RWPE2 (cell line): ENCODE measurements at regions not wholly inside any gene's neighbourhood (a gene's known extent, or its start where the extent isn't known, plus 50 kb on each side); places are given as distances from the start of the nearest gene placed in this dataset.

Experiments
- ATAC-seq: fragments of 200-7000 bp; cut with Tn5 transposase; 3 replicates; pipeline ENCODE4 v1.9.1; 2021; ENCODE audit warnings: low read depth
- DNase-seq: peaks from one replicate; pipeline ENCODE4 v3.0.0-alpha.2; 2020; ENCODE audit warnings: low spot score
- H3K27ac ChIP-seq: fragments of 450-650 bp; 2 replicates; pipeline ENCODE4 v1.5.1; 2017; ENCODE audit warnings: mild to moderate bottlenecking; ENCODE audit not compliant: poor library complexity, severe bottlenecking
- H3K27me3 ChIP-seq: fragments of 250-450 bp; sonication (Bioruptor Pico); 2 replicates; pipeline ENCODE4 v1.5.1; 2021; ENCODE audit warnings: mild to moderate bottlenecking, moderate library complexity; ENCODE audit not compliant: insufficient read depth, poor library complexity, severe bottlenecking
- H3K36me3 ChIP-seq: fragments of 250-450 bp; sonication (Bioruptor Pico); 2 replicates; pipeline ENCODE4 v1.5.1; 2020; ENCODE audit warnings: low read depth, mild to moderate bottlenecking, moderate library complexity
- H3K4me1 ChIP-seq: fragments of 250-450 bp; sonication (Bioruptor Pico); 2 replicates; pipeline ENCODE4 v1.5.1; 2021; ENCODE audit warnings: mild to moderate bottlenecking, moderate library complexity; ENCODE audit not compliant: insufficient read depth, poor library complexity, severe bottlenecking
- H3K4me3 ChIP-seq: fragments of 250-450 bp; sonication (Bioruptor Pico); 2 replicates; pipeline ENCODE4 v1.5.1; 2021; ENCODE audit warnings: mild to moderate bottlenecking, moderate library complexity; ENCODE audit not compliant: severe bottlenecking
- H3K9me3 ChIP-seq: fragments of 250-450 bp; sonication (Bioruptor Pico); 2 replicates; pipeline ENCODE4 v1.5.1; 2021; ENCODE audit warnings: mild to moderate bottlenecking, moderate library complexity; ENCODE audit not compliant: severe bottlenecking
- TF ChIP-seq, protein P1 (sequence below): fragments of 450-650 bp; IDR thresholded peaks from one replicate; pipeline ENCODE4 v1.5.1; 2017; ENCODE audit warnings: mild to moderate bottlenecking, moderate library complexity; ENCODE audit not compliant: poor library complexity, severe bottlenecking

DNA sequence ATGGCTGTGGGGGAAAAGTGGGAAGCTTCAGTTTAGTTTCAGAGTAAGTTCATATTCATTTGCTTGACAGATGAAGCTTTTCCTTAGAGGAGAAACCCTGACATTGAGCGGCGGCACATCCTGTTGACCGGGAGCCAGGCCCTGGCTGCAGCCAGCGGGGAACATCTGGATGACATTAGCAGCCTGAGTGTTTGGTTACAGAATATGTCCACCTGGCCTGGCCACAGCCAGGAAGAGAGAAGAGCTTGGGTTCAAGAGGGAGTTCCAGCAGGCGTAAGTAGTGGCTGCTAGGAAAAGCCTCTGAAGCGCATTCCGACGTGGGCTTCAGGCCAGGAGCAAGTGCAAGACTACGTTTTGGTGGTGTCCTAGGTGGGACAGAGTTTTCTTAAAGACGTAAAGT, 144.9 kb upstream of the MYCN start:
- H3K9me3 ChIP-seq, result no peaks in the 10 kb centered on the region
- ATAC-seq, result no peak
- no peaks in the 10 kb centered on the region for H3K36me3 ChIP-seq
- H3K27me3 ChIP-seq, result no peaks in the 10 kb centered on the region
- H3K4me1 ChIP-seq, result no peaks in the 10 kb centered on the region
- TF ChIP-seq, protein P1, sequence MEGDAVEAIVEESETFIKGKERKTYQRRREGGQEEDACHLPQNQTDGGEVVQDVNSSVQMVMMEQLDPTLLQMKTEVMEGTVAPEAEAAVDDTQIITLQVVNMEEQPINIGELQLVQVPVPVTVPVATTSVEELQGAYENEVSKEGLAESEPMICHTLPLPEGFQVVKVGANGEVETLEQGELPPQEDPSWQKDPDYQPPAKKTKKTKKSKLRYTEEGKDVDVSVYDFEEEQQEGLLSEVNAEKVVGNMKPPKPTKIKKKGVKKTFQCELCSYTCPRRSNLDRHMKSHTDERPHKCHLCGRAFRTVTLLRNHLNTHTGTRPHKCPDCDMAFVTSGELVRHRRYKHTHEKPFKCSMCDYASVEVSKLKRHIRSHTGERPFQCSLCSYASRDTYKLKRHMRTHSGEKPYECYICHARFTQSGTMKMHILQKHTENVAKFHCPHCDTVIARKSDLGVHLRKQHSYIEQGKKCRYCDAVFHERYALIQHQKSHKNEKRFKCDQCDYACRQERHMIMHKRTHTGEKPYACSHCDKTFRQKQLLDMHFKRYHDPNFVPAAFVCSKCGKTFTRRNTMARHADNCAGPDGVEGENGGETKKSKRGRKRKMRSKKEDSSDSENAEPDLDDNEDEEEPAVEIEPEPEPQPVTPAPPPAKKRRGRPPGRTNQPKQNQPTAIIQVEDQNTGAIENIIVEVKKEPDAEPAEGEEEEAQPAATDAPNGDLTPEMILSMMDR, result no peak
- H3K27ac ChIP-seq, result no peak overlapping the region
- no peak overlapping the region for H3K4me3 ChIP-seq
- no peak for DNase-seq

DNA sequence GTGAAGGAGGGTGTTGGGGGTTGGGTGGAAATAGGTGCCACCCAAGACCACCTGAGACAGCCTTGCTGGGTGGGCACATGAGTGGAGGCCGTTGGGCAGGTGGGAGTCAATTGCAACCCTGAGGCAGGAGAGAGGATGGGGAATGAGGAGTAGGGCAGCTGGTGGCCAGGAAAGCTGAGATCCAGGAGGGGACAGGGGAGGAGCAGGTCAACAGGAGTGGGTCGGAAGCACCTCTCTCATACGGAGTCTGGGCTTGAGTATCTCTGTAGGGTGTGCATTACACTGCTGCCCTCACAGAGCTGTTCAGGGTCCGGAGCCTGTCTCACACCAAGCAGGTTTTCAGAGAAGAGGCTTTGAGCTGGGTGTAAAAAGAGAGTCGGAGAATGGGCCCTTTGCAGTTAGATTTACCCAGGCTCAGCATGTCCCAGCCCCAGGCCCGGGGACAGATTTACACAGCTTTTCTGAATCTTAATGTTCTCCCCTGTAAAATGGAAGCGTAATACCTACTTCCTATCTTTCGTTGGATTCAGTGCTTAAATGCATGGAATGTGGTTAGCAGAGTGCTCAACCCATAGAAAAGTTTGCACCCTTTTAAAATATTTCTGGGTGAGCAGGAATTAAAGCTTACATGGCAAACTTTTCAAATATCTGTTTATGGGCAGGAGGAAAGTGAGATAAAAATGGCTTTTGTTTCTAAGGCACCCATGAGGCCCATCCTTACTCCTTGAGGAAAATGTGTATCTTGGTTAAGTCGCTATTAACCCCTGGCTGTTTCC, 144.0 kb upstream of the MYCN start:
- ATAC-seq, result no peak
- Histone ChIP-seq H3K4me3 (no peak overlapping the region), H3K27ac (no peak overlapping the region), H3K9me3 (no peaks in the 10 kb centered on the region), H3K27me3 (no peaks in the 10 kb centered on the region), H3K36me3 (no peaks in the 10 kb centered on the region), H3K4me1 (no peaks in the 10 kb centered on the region)
- DNase-seq, result no peak
- TF ChIP-seq, protein P1, result no peak

DNA sequence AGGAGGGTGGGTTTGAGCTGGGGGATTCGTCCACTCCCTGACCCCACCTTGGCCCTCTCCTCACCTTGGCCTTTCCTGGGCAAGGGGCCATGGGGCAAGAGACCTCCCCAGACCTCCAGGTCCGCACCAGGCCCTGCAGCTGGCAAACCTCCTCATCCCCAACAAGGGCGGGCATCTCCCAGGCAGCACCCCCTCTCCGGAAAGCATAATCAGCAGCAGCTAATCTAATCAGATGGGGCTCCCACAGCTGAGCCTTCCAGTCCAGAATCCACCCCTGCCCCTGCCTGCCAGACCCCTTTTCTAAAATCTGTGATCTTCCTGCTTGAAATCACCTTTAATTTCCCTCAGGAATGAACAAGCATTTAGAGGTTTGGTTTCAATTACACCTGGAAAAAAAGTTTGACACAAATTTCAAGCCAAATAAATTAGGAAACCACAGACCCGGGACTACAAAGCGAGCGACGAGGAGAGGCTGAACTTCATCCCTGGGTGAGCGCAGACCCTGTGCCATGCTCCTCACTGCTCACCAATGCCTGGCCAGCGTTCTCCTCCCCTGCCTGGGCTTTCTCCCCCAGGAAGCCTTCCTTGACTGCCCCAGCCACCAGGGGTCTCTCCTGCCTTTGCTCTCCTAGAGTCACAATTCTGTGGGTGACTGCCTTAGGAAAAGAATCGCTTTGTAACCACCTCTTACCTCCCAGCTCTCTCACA, 143.0 kb upstream of the MYCN start:
- no peaks in the 10 kb centered on the region for H3K27me3 ChIP-seq
- no peak for DNase-seq

DNA sequence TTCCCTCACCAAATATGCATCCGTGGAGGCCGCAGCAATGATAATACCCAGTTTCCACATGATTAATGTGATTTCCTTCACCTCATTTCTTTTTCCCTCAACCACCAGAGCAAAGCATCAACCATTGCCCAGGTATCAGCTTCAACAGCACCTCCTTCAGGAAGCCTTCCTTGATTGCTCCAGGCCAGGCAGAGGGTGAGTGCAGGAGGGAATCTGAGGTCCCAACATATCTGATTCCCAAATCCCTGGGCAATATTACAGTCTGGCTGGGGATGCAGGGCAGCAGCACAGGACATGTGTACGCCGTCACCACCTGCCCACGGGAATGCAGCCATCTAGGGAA, 142.4 kb upstream of the MYCN start:
- Histone ChIP-seq H3K36me3 (no peaks in the 10 kb centered on the region), H3K9me3 (no peaks in the 10 kb centered on the region), H3K27ac (no peak overlapping the region), H3K4me3 (no peak overlapping the region), H3K27me3 (no peaks in the 10 kb centered on the region), H3K4me1 (no peaks in the 10 kb centered on the region)
- DNase-seq, result no peak
- TF ChIP-seq, protein P1, result no peak
- ATAC-seq, result no peak

More for the DNA sequence above, 143.0 kb upstream of the MYCN start:
- Histone ChIP-seq H3K4me1 (no peaks in the 10 kb centered on the region), H3K27ac (no peak overlapping the region), H3K4me3 (no peak overlapping the region), H3K9me3 (no peaks in the 10 kb centered on the region), H3K36me3 (no peaks in the 10 kb centered on the region)
- TF ChIP-seq, protein P1, result no peak
- no peak for ATAC-seq
